OCI-LY1 (cell line): ENCODE measurements at regions not wholly inside any gene's neighbourhood (a gene's known extent, or its start where the extent isn't known, plus 50 kb on each side); places are given as distances from the start of the nearest gene placed in this dataset.

Experiments used
- EZH2 ChIP-seq: fragments of 200-600 bp; sonication (generic), shearing (Covaris generic); IDR thresholded peaks from 2 replicates; pipeline ENCODE4 v1.8.0; 2017; ENCODE audit warnings: borderline replicate concordance, mixed run types, mild to moderate bottlenecking, antibody characterized with exemption, low read length, moderate library complexity, mixed read lengths
- TF ChIP-seq, protein P1 (sequence below): fragments of 200-600 bp; sonication (generic), shearing (Covaris generic); IDR thresholded peaks from 2 replicates; pipeline ENCODE4 v1.5.1; 2017; ENCODE audit warnings: mild to moderate bottlenecking, antibody characterized with exemption, low read length, moderate library complexity, mixed read lengths

DNA sequence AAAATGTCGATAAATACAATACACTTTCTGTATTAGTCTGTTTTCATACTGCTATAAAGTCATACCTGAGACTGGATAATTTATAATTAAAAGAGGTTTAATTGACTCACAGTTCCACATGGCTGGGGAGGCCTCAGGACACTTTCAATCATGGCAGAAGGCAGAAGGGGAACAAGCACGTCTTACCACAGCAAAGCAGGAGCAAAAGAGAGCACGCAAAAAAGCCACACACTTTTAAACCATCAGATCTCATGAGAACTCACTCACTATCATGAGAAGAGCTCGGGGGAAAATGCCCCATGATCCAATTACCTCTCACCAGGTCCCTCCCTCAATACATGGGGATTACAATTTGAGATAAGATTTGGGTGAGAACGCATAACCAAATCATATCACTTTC, 256.7 kb downstream of the ANAPC1 start:
- TF ChIP-seq, protein P1, sequence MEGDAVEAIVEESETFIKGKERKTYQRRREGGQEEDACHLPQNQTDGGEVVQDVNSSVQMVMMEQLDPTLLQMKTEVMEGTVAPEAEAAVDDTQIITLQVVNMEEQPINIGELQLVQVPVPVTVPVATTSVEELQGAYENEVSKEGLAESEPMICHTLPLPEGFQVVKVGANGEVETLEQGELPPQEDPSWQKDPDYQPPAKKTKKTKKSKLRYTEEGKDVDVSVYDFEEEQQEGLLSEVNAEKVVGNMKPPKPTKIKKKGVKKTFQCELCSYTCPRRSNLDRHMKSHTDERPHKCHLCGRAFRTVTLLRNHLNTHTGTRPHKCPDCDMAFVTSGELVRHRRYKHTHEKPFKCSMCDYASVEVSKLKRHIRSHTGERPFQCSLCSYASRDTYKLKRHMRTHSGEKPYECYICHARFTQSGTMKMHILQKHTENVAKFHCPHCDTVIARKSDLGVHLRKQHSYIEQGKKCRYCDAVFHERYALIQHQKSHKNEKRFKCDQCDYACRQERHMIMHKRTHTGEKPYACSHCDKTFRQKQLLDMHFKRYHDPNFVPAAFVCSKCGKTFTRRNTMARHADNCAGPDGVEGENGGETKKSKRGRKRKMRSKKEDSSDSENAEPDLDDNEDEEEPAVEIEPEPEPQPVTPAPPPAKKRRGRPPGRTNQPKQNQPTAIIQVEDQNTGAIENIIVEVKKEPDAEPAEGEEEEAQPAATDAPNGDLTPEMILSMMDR, result no peak
- TF ChIP-seq EZH2, result no peak
